Superior temporal gyrus (tissue), 1 donor: ENCODE measurements at regions not wholly inside any gene's neighbourhood (a gene's known extent, or its start where the extent isn't known, plus 50 kb on each side); places are given as distances from the start of the nearest gene placed in this dataset.

Experiments
- DNase-seq: peaks from one replicate; pipeline ENCODE4 v3.0.0-alpha.2; 2016; ENCODE audit errors: extremely low spot score

DNA sequence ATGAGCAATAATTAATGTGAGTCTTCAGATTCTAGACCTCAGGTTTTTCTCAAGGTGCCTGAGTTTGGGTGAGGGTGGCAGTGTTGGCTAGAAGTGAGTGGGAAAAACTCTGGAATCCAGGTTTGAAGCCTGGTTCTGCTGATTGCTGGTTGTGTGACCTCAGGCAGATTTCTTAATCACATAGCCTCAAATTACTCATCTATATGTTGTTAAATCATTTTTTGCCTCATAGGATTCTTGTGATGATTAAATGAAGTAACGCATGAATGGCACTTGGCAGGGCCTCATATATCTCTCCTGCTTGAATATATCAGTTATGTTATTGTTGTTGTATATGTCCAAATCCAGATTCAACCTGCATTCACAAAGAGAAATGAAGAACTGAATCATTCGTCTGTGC is 60.5 kb downstream of the NR2F2 start:
- DNase-seq = no peak

DNA sequence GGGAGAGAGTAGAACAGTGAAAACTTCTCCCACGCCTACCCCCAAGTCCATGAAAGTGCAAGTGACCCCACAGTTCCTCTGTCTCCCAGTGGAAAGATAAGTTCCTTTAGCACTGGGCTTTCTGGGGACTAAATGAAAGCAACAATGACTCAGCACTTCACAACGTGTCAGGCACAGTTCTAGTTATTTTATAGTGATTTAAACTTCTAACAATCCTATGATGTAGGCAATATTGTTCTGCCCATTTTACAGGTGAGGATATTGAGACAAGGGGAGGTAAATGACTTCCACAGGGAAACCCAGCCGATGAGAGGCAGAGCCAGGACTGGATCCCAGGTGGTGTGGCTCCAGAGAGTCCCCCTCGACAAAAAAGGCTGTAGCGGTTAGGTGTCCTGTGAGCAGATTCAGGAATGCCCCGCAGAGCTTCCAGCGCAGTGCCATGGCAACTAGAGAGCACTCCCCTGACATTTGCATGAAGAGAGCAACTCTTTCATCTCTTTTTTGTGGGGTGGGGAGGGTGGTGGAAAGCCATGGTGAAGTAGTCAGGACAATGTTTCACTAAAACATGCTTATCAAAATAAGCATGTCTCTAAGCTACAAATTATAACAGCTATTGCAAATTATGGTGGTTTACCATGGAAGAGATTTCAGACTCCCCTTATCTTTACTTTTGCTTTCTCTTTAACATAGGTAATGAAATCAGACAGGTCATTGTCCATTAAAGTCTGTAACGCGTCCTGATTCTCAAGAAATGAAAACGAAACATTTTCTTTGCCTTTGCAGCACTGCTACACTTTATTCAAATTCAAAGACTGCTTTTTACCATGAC is 62.1 kb downstream of the NR2F2 start:
- no peak for DNase-seq

DNA sequence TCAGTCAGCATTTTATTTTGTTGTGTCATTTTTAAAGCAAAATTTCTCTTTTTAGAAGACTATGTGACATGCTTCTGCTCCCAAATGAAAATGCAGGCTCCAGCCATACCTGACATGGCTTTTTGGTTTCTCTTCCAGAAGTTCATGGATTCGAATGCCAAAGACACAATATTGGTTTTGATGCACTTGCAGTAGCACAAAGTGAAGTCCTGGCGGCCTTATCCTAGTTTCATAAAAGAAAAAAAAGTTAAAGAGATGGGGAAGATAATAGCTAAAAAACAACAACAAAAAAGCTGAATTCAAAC is 62.7 kb downstream of the NR2F2 start:
- DNase-seq = no peak

DNA sequence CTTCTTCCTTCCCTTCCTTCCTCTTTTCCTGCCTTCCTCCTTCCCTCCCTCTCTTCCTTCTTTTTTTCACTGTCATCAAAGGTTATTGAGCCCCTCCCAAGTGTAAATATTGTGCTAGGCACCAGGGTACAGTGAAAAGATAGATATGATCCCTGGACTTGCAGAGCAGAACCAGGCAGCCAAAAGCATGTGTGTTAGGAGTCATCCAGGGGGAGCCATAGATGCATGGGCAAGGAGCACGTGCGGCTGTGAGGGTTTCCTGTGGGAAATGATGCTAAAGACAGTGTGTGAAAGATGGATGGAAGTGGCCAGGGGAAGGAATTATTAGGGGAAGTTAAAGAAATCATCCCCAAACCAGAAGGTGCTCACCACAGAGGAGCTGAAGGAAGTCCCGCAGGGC is 65.2 kb downstream of the NR2F2 start:
- DNase-seq = no peak

DNA sequence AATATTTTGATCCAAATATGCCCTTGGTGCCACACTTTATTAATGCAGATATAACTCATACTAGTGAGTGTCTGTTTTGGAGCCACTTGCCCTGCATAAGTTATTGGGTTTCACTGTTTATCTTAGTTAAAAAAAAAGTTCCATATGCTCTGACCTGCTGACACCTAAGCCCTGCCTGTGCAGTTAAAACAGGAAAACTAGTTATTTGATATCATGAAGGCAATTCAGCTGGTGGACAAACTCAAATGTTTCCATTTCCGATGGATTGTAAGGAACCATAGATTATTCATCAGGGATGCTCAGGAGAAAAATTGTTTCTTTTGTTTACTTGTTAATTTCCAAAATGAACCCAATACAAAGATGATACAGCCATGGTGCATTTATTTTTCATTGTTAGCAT is 68.3 kb downstream of the NR2F2 start:
- no peak for DNase-seq

DNA sequence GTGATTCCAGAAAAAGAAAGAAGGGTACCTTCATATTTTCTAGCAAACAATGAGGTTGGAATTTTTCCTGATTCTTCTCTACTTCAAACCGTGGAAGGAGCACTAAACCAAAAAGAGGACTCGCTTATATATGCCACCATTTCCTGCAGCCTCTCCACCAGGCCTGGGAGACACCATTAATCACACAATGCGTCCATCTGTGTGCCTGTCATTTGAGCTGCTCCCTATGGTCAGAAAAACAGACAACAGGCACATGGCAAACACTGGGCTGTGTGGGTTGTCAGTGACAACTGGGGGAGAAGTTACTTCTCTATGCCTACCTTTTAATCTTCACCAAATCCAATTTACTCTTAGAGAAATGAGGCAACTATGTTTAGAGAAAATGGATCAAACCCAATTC is 71.9 kb downstream of the NR2F2 start:
- DNase-seq = no peak

DNA sequence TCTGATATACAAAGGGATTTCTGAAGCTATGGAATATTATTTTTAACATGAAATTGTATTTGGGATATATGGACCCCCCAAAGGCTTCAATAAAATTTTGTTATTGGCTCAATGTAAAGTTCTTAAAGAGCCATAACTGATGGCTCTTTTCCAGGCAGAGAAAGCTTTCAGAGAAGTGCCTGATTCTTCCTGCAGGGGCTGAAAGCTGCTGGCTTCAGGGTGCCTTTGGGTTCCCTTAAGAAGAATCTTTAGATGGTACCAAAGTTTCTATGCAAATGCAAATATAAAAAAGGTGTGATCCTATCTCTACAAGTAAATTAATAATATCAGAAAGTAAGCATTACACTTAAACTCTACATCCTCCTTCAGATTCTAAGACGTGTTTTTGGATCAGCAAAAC is 72.6 kb downstream of the NR2F2 start:
- DNase-seq = no peak

GRCh38 chr15:96403932-96404331 is 73.4 kb downstream of the NR2F2 start:
- DNase-seq = no peak

DNA sequence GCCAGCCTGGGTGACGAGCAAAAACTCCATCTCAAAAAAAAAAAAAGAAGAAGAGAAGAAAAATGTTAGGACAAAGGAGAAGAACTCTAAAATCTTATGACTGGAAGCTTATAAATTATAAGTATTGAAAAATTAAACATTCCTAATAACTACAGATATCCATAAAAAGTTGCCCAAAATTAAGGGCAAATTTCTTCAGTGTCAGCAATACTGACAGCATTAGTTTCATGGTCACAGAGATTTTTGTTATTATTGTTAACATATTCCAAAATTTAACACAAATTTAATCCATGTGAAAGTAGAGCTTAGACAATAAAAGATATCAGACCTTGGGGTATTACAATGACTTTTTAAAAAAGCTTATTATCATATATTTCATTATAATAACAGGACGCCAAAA is 74.1 kb downstream of the NR2F2 start:
- no peak for DNase-seq

DNA sequence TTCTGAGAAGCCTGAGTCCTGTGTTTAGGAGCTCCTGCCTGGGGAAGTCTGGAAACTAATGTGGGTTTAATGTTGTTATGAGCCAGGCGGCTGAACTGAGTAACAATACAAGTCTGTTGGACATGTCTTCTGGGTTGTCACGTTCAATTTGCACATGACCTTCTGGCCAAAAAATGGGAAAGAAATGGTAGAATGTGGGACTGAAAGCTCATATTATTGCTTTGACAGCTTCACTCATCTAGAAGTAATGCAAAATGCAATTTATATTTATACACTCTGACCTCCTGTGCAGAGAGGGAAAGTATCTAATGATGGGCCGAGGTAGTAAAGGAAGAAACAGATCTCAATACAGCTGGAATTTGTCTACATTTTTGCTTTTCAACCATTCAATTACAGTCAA is 75.8 kb downstream of the NR2F2 start:
- DNase-seq = no peak

- DNase-seq = no peak
These were observed 76.2 kb downstream of the NR2F2 start for GRCh38 chr15:96406701-96407100.

GRCh38 chr15:96407482-96407881 is 77.0 kb downstream of the NR2F2 start:
- DNase-seq = no peak

DNA sequence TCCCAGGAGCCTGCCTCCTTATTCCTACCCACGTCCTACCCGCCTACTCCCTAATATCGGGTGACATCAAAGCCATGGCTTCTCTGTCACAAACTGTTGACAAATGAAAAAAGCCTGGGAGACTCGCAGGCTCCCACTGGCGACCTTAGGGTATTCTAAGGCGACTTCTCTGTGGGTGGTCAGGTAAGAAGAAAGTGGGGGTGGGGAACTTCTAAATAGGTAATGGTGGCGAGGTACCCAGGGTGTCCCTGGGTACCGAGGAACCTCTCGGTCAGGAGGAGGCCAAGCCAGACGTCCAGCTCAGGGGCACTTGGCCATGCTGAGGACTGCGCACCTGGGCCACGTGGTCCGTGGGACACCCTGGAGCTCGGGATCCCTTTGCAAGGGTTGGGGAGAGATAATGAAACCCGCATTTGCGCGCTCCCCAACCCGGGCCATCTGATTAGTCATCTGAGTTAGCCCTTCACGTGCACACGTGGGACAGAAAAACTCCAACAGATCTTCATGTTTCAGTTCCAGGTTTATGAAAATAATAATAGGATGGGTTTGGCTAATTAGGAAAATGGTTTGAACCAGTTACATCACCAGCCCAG is 78.2 kb downstream of the NR2F2 start:
- no peak for DNase-seq

- no peak for DNase-seq
These were observed 79.0 kb downstream of the NR2F2 start for GRCh38 chr15:96409215-96410138.

- DNase-seq = no peak
These were observed 79.9 kb downstream of the NR2F2 start for GRCh38 chr15:96410175-96411055.

GRCh38 chr15:96411056-96412031 is 80.8 kb downstream of the NR2F2 start:
- no peak for DNase-seq

GRCh38 chr15:96412045-96412905 is 81.8 kb downstream of the NR2F2 start:
- DNase-seq = no peak

DNA sequence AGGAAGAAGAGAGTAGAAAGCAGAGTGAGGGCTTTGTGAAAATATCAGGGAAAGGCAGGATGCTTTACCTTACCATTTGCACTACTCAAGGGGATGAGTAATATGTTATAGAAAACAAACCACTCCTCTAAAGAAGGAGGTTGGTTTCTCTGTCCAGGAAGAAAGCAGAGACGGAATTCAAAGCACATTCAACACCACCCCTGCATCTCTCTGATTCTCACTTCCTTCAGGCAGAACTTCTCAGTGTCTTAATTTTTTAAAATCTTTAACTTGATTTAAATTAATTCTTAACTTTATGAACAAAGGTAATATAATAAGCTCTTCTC is 82.4 kb downstream of the NR2F2 start:
- DNase-seq = no peak

- DNase-seq = no peak
These were observed 83.2 kb downstream of the NR2F2 start for GRCh38 chr15:96413657-96414056.

DNA sequence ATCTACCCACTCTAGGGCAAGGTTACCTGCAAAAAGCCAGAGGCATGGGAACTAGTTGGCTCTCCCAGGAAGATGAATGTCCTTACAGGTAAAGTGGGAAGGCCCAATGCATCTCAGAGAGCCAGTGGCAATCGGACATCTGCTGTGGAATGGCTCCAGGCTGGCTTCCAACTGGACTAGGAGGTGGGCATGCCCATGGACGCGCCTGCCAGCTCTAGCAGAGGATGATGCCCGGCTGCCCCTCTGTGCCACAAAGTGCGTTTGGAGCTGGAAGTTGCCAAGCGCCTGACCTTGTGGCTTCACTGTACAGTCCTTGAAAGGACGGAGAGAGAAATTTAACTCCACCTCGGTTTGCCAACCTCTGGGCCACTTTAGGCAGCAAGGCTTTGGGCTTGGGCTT is 84.4 kb downstream of the NR2F2 start:
- DNase-seq = no peak
